Prostate gland (tissue), 2 donors: ENCODE measurements at regions not wholly inside any gene's neighbourhood (a gene's known extent, or its start where the extent isn't known, plus 50 kb on each side); places are given as distances from the start of the nearest gene placed in this dataset.
"Not testable (repeated sequence)": the region's sequence is repeated elsewhere in the genome, so short reads cannot be mapped to it uniquely, and the experiment has no call there.

Experiments used
- DNase-seq: peaks from one replicate; pipeline ENCODE4 v3.0.0-alpha.2; 2019; ENCODE audit warnings: low spot score
- H3K27ac ChIP-seq, 2 donors: fragments of 200-600 bp; sonication (generic); 2 replicates each; pipeline ENCODE4 v1.5.1; 2017 to 2019
- H3K27me3 ChIP-seq: fragments of 200-600 bp; sonication (generic); replicated peaks from 2 replicates; pipeline ENCODE4 v1.5.1; 2019; ENCODE audit not compliant: insufficient read depth
- H3K36me3 ChIP-seq, 2 donors: fragments of 200-600 bp; sonication (generic); 1 replicate in 1 of 2; 2 replicates in 1 of 2; pipeline versions ENCODE4 v1.5.1 to v1.8.1; 2017 to 2019
- H3K4me1 ChIP-seq: fragments of 200-600 bp; sonication (generic); replicated peaks from 2 replicates; pipeline ENCODE4 v1.5.1; 2019
- H3K4me3 ChIP-seq, 2 donors: fragments of 200-600 bp; sonication (generic); 2 replicates each; pipeline ENCODE4 v1.5.1; 2017 to 2019
- H3K9me3 ChIP-seq: fragments of 200-600 bp; sonication (generic); 2 replicates; pipeline ENCODE4 v1.5.1; 2017
- POLR2A ChIP-seq: fragments of 450-650 bp; IDR thresholded peaks from one replicate; pipeline ENCODE4 v1.6.1; 2016; ENCODE audit warnings: antibody characterized with exemption, mild to moderate bottlenecking
- POLR2AphosphoS5 ChIP-seq: sonication (generic); formaldehyde crosslinking; IDR thresholded peaks from one replicate; pipeline ENCODE4 v1.6.1; 2017; ENCODE audit warnings: antibody characterized with exemption
- WGBS: methylation state at CpG from one replicate; pipeline ENCODE4 v1.1.5; 2018; 5-methylcytosine and 5-hydroxymethylcytosine counted together
- intact Hi-C: fragments of 100-400 bp; cut with DNase I; formaldehyde crosslinking; loops from one replicate; pipeline ENCODE4 v1.14.2; 2022
- TF ChIP-seq, protein P1 (sequence below), 4 experiments: fragments of 200-600 bp in 2 of 4; fragments of 450-650 bp in 2 of 4; sonication (generic) in 2 of 4; IDR thresholded peaks; 1 replicate in 3 of 4; 2 replicates in 1 of 4; pipeline ENCODE4 v1.5.1; 2016 to 2019; ENCODE audit warnings: antibody characterized with exemption in 4 of 4, mild to moderate bottlenecking in 2 of 4, moderate library complexity in 2 of 4

DNA sequence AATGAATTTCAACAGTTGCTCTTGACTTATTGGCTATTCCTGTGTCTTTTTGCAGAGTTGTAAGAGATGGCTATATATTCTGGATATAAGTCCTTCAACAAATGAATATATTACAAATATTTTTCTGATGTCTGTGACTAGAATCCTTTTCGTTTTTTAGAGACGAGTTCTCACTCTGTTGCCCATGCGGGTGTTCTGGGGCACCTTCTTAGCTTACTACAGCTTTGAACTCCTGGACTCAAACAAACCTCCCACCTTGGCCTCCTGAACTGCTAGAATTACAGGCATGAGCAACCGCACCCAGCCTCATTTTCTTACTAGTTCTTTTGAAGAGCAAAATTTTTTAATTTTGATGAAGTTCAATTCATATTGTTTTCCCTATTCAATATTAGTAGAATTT, 287.8 kb downstream of the LIG4 start:
- Histone ChIP-seq H3K27me3 (no peaks in the 10 kb centered on the region), H3K9me3 (no peaks in the 10 kb centered on the region), H3K27ac (no peak overlapping the region), H3K4me3 (no peak overlapping the region), H3K4me1 (no peaks in the 10 kb centered on the region), H3K36me3 (no peaks in the 10 kb centered on the region)
- DNase-seq = no peak
- intact Hi-C loops = no loop called here
- no peak for TF ChIP-seq POLR2A
- TF ChIP-seq, protein P1, sequence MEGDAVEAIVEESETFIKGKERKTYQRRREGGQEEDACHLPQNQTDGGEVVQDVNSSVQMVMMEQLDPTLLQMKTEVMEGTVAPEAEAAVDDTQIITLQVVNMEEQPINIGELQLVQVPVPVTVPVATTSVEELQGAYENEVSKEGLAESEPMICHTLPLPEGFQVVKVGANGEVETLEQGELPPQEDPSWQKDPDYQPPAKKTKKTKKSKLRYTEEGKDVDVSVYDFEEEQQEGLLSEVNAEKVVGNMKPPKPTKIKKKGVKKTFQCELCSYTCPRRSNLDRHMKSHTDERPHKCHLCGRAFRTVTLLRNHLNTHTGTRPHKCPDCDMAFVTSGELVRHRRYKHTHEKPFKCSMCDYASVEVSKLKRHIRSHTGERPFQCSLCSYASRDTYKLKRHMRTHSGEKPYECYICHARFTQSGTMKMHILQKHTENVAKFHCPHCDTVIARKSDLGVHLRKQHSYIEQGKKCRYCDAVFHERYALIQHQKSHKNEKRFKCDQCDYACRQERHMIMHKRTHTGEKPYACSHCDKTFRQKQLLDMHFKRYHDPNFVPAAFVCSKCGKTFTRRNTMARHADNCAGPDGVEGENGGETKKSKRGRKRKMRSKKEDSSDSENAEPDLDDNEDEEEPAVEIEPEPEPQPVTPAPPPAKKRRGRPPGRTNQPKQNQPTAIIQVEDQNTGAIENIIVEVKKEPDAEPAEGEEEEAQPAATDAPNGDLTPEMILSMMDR (IDR thresholded peaks at IDR 0.05) = no peak
- TF ChIP-seq POLR2AphosphoS5 = no peak
- WGBS = 96% methylated on average over 4 of the region's 4 CpGs

DNA sequence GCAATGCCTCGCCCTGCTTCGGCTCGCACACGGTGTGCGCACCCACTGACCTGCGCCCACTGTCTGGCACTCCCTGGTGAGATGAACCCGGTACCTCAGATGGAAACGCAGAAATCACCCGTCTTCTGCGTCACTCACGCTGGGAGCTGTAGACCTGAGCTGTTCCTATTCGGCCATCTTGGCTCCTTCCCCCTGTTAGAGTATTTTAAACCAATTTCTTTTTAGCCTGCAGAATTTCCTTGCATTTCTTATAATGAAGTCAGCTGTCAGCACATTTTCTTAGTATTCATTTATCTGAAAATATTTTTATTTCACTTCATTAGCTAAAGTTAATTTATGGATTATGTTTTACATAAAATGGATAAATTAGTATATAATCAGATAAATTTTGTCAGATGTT, 288.8 kb downstream of the LIG4 start:
- 54% methylated on average over 7 of the region's 12 CpGs for WGBS
- intact Hi-C loops, H3K9me3 ChIP-seq, H3K36me3 ChIP-seq, H3K4me3 ChIP-seq, H3K4me1 ChIP-seq, H3K27me3 ChIP-seq, H3K27ac ChIP-seq, DNase-seq: not testable (repeated sequence)

DNA sequence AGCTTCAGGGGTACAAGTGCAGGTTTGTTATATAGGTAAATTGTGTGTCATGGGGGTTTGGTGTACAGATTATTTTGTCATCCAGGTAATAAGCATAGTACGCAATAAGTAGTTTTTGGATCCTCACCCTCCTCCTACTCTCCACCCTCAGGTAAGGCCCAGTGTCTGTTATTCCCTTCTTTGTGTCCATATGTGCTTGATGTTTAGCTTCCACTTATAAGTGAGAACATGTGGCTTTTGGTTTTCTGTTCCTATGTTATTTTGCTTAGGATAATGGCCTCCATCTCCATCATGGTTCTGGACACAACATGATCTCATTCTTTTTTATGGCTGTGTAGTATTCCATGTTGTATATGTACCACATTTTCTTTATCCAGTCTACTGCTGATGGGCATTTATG, 298.4 kb downstream of the LIG4 start:
- intact Hi-C loops, DNase-seq, H3K9me3 ChIP-seq, H3K36me3 ChIP-seq, H3K4me1 ChIP-seq, H3K27ac ChIP-seq, H3K4me3 ChIP-seq, H3K27me3 ChIP-seq: not testable (repeated sequence)
- WGBS = 0% methylated on average over 1 of the region's 1 CpG

DNA sequence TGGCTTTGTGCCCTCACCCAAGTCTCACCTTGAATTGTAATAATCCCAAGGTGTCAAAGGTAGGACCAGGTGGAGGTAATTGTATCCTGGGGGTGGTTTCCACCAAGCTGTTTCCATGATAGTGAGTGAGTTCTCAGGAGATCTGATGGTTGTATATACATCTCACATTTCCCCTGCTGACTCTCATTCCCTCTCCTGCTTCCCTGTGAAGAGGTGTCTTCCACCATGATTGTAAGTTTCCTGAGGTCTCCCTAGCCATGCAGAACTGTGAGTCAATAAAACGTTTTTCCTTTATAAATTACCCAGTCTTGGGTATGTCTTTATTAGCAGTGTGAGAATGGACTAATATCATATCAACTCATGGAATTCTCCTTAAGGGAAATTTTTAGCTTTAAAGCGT, 302.6 kb downstream of the LIG4 start:
- WGBS = 82% methylated on average over 2 of the region's 2 CpGs
- TF ChIP-seq POLR2AphosphoS5 = no peak
- TF ChIP-seq, protein P1 (IDR thresholded peaks at IDR 0.05) = no peak
- TF ChIP-seq POLR2A = no peak
- intact Hi-C loops = no loop called here

DNA sequence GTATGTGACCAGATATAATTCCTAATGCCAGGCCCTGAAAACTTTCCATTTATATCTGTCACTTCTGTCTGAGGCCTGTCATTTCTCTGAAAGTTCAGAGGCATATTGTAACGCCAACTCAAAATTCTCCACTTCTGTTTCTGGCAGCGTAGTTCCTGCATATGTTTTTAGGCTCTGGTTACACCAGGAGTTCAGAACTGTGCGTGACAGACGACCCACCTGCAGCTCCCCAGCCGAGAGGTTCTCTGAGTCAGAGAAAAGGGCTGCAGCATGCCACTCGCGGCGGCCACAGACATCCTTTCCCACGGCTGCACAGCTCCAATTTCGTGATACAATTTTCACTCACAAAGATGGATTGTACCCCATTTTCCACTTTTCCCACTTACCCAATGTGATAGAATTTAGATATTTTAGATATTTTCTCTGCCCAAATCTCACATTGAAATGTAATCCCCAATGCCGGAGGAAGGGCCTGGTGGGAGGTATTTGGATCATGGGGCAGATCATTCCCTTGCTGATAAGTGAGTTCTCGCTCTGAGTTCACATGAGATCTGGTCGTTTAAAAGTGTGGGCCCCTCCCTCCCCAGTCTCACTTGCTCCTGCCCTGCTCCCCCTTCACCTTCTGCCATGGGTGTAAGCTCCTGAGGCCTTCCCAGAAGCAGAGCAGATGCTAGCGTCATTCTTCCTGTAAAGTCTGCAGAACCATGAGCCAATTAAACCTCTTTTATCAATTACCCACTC, 308.1 kb downstream of the LIG4 start:
- TF ChIP-seq POLR2AphosphoS5 (no peak), POLR2A (no peak)
- TF ChIP-seq, protein P1 (IDR thresholded peaks at IDR 0.05) = no peak
- 72% methylated on average over 14 of the region's 14 CpGs for WGBS
- H3K4me1 ChIP-seq = no peaks in the 10 kb centered on the region
- intact Hi-C loops = no loop called here
- no peaks in the 10 kb centered on the region for H3K36me3 ChIP-seq
- no peak overlapping the region for H3K4me3 ChIP-seq
- no peak overlapping the region for H3K27ac ChIP-seq
- no peaks in the 10 kb centered on the region for H3K9me3 ChIP-seq
- DNase-seq = no peak
- no peaks in the 10 kb centered on the region for H3K27me3 ChIP-seq

More for the DNA sequence above, 302.6 kb downstream of the LIG4 start:
- Histone ChIP-seq H3K27me3 (no peaks in the 10 kb centered on the region), H3K36me3 (no peaks in the 10 kb centered on the region), H3K4me1 (no peaks in the 10 kb centered on the region), H3K4me3 (no peak overlapping the region), H3K9me3 (no peaks in the 10 kb centered on the region), H3K27ac (no peak overlapping the region)
- no peak for DNase-seq

DNA sequence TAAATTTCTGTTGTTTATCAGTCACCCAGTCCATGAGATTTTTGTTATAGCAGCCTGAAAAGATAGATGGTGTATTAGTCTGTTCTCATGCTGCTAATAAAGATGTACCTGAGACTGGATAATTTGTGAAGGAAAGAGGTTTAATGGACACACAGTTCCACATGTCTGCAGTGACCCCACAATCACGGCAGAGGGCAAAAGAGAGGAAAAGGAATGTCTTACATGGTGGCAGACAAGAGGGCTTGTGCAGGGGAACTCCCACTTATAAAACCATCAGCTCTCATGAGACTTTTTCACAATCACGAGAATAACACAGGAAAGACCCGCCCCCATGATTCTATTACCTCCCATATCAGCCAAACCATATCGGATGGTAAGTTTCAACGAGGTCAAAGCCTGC, 309.2 kb downstream of the LIG4 start:
- H3K36me3 ChIP-seq = no peaks in the 10 kb centered on the region
- H3K4me1 ChIP-seq = no peaks in the 10 kb centered on the region
- WGBS = 81% methylated on average over 5 of the region's 5 CpGs
- TF ChIP-seq, protein P1 (IDR thresholded peaks at IDR 0.05) = no peak
- TF ChIP-seq POLR2A (no peak), POLR2AphosphoS5 (no peak)
- H3K27ac ChIP-seq = no peak overlapping the region
- no peaks in the 10 kb centered on the region for H3K27me3 ChIP-seq
- DNase-seq = no peak
- no peaks in the 10 kb centered on the region for H3K9me3 ChIP-seq
- no peak overlapping the region for H3K4me3 ChIP-seq
- intact Hi-C loops = no loop called here
